Cardiac septum (tissue), 1 donor: ENCODE measurements at regions not wholly inside any gene's neighbourhood (a gene's known extent, or its start where the extent isn't known, plus 50 kb on each side); places are given as distances from the start of the nearest gene placed in this dataset.

ENCODE experiments used
- DNase-seq: peaks from one replicate; pipeline ENCODE4 v3.0.0-alpha.2; 2020; ENCODE audit warnings: low spot score
- intact Hi-C: fragments of 100-400 bp; cut with DNase I; formaldehyde crosslinking; loops from one replicate; pipeline ENCODE4 v1.14.0; 2022
- donor health status: DM: no; HTN: no; CAD: no.

DNA sequence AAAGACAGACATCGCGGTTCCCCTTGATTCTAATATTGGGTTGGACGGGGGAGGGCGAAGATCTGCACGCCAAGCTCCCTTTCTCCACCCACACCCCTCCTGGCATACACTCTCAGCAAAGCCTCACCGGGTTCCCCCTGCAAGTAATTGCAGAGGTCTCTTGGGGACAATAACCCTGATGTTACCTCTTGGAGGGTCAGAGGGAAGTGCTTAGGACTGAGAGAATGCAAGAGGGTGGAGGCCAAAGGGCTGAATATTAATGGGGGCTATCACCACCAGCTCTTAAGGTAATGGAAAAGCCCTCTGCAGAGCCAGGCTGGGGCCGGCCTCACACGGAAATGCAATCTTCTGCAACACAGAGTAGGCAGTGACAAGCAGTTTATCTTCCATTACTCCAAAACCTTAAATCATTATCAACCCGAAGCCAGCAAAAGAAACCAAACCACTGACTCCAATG, 344.1 kb upstream of the GATB start:
- DNase-seq: no peak
- intact Hi-C loops: loop anchor here (5.0 kb wide), 1 partner anchor 137 kb away; no protein-coding TSS in a partner anchor

DNA sequence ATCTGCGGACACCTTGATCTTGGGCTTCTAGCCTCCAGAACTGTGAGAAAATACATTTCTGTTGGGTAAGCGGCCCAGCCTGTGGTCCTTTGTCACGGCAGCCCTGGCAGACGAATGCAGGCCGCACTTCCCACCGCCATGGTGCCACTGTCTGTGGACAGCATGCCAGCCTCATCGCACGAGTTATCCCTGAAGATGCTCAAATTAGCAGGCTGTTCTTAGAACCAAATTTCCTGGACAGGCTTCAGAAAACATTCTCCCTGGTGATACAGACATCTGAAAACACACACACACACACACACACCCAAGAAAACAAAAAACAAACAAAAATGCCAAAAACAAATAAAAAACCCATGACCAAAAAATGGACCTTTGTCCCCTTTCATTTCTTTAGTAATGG, 343.5 kb upstream of the GATB start:
- intact Hi-C loops: no loop called here
- DNase-seq: no peak

GRCh38 chr4:152103181-152103901, 342.5 kb upstream of the GATB start:
- intact Hi-C loops: no loop called here
- no peak for DNase-seq

DNA sequence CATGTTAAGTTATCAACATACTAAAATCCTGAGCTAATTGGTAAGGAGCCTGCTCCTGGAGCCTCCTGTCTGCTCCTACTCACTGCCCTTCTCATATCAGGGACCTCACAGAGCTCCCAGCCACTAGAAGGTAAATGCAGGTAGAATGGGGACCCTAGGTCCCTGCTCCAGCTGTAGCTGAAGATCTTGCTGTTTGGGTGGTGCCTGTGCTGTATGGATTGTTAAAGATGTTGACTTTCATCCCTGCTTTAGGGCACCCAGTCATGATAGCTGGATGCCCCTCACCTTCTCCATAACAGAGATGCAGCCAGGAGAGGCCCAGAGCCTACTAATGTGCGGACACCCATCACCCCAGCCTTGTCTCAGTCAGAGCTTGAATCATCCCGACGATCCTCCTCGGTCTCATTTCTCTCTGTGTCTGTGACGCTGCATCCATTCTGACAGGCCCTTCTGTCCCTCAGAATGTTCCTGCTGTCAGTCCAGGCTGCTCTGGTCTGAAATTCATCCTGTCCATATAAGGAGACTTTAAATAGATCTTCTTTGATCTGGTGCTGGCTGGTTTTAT, 341.7 kb upstream of the GATB start:
- intact Hi-C loops: no loop called here
- DNase-seq: no peak

DNA sequence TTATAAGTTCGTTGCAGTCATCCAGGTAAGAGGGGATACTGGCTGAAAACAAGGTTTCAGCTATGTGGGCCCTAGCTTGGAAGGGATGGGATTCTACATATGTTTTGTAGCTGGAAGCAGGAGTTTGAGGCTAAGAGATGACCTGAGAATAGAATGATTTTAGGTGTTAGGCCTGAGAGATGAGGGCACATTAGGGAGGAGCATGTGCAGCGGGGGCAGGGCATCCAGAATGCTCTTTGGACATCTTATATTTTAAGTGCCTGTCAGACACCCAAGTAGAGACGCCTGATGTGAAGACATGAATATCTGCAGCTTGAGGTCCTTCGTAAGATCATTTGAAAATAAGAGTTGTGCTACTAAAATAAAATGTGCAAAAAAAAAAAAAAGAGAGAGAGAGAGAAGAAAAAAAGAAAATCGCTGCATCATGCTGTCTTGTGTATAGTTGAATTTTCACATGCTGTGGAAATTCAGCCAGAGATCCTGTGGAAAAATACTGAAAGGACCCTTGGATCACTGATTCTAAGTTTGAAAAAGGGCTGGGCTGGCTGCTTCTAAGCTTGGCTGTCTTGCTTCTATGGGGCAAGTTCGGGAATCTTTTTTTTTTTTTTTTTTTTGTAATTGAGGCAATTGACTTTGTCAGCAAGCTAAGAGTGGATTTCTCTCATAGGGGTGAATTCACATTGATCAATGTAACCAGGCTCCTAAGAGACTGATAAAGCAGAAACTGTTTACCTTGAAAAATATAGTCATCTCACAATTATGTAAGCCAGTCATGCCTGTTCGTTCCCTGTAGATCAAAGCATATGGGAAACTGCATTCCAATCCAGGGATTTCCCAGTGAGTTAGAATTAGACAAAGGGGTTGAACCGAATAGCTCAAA, 341.0 kb upstream of the GATB start:
- intact Hi-C loops: no loop called here

GRCh38 chr4:152100379-152101201, 339.8 kb upstream of the GATB start:
- intact Hi-C loops: no loop called here
- no peak for DNase-seq

More for the DNA sequence above, 341.0 kb upstream of the GATB start:
- DNase-seq: no peak

DNA sequence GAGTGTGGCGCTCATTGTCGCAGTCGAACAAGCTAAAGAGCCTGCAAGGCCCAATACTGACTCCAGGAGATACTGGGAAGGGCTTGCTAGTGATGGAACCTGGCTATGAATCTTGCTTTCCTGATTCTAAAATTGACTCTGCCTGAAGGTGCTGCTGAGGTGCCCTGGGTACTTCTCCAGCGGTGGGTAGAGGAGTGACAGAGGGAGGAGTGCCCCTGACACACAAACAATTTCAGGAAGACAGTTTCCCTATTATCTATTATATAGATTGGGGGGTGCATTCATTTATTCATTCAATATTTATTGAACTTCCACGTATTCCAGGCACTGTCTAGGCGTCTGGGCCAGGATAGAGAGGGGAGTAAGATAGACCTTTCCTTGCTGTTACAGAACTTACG, 339.2 kb upstream of the GATB start:
- intact Hi-C loops: no loop called here
- DNase-seq: no peak

DNA sequence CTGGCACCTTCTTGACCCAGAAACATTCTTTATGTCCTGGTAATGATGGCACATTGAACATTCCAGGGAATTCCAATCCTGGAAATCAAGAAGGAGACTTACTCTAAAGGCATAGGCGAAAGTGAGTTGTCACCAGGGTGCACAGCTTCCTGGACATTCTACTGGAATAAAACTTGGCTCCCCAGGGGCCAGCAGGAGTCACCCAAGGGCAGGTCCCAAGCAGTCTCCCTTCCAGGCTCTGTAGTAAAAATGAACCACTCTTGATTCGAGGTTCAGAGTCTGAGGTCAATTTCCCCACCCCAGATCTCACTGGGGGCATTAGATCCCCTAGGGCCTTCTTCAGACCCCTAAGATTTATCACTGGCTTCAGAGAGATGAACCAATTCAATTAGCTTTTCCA, 338.7 kb upstream of the GATB start:
- intact Hi-C loops: no loop called here
- no peak for DNase-seq

GRCh38 chr4:152099061-152099425, 338.2 kb upstream of the GATB start:
- no peak for DNase-seq
- intact Hi-C loops: no loop called here

DNA sequence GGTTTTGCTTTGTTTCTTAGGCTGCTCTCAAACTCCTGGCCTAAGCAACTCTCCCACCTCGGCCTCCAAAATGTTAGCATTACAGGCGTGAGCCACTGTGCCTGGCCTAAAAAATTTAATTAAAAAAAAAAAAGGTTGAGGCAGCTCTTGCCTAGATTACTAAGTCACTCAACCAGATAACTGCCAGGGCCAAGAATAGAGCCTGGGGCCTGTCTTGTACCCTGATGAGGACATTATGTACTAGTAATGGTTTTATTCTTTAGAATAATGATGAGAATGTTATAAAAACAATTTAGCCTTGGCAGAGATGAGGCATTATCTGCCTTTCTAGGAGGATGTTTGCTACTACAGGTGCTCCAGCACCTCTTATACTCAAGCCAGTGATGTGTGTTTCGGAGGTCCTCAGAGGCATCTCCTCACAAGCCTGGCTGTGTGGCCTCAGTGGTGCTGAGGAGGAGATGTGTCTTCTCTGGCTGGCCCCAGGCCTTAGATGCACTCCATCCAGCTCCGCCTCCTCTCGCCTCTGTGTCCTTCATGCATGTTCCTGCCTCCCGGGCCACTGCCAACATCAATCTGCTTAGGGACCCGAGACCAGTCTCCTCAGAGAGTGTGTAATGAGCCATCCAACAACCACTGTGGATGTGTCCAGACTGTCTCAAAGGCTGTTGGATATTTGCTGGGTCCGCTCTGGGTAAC, 337.7 kb upstream of the GATB start:
- no peak for DNase-seq
- intact Hi-C loops: no loop called here

DNA sequence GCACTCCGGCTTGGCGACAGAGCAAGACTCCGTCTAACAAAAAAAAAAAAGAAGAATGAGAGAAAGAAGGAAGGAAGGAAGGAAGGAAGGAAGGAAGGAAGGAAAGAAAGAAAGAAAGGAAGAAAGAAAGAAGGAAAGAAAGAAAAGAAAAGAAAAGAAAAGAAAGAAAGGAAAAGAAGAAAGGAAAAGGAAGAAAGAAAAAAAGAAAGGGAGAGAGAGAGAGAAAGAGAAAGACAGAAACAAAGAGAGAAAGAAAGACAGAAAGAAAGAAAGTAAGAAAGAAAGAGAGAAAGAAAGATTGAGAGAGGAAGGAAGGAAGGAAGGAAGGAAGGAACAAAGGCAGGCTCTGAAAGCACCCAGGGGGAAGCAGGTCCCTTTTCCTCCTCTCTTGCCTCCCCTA, 336.6 kb upstream of the GATB start:
- no peak for DNase-seq
- intact Hi-C loops: no loop called here

DNA sequence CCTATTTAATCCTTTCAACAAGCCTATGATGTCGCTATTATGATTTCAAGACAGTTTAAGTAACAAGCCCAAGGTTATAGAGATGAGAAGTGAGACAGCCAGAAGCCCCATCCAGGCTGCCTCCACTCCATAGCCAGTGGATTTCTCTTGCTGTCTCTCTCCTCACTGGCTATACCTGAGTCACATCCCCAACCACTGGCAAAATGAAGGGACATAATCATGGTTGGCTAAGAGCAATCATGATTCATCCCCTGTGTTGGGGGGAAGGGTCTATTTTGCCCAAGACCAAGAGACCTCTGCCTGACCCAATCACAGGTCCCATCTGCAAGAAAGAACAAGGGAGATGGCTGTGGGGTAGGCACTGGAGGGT, 334.9 kb upstream of the GATB start:
- intact Hi-C loops: no loop called here
- DNase-seq: no peak

- no peak for DNase-seq
- intact Hi-C loops: no loop called here
Measured at GRCh38 chr4:152094970-152095700, 334.3 kb upstream of the GATB start.

- intact Hi-C loops: no loop called here
Measured at GRCh38 chr4:152091405-152091804, 330.6 kb upstream of the GATB start.

GRCh38 chr4:152090543-152090942, 329.7 kb upstream of the GATB start:
- DNase-seq: no peak

More at GRCh38 chr4:152091405-152091804, 330.6 kb upstream of the GATB start:
- DNase-seq: no peak

DNA sequence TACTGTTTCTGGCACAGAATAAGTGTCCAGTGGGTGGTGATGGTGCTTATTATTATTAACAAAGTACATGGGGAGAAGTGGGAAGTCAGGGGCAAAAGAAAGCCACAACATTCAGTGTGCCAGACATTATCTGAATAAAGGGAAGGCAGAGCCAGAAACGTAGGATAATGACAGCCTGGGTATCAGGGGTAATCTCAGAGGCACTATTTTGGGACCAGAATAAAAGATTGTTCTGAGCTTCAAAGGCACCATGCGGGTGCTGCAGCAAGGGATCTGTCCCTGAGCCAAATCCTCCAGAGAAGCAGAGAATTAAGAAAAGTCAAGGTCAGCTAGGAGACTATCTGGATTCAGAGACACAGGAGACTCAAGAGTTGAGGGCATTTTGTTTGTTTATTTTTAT, 328.8 kb upstream of the GATB start:
- DNase-seq: no peak
- intact Hi-C loops: loop anchor here (5.0 to 10.0 kb wide), 2 partner anchors 137 to 285 kb away; no protein-coding TSS in a partner anchor

More at GRCh38 chr4:152090543-152090942, 329.7 kb upstream of the GATB start:
- intact Hi-C loops: no loop called here

DNA sequence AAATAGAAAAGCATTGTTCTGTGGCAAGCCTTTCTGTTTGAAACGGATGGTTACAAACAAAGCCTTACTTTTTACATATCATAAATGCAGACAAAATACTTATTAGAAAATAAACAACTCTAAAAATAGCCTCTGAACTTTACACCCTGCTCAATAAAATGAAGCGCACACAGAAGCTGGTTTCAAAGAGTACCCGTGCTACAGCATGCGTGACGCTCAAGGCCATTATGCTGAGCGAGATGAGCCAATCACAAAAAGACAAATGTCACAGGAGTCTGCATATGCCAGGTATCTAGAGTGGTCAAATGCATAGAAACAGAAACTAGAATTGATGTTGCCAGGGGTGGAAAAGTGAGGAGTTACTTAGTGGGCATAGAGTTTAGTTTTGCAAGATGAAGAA, 326.5 kb upstream of the GATB start:
- DNase-seq: no peak
- intact Hi-C loops: loop anchor here (5.0 to 10.0 kb wide), 2 partner anchors 135 to 283 kb away; no protein-coding TSS in a partner anchor

GRCh38 chr4:152085657-152086056, 324.9 kb upstream of the GATB start:
- DNase-seq: no peak
- intact Hi-C loops: loop anchor here (5.0 to 10.0 kb wide), 2 partner anchors 133 to 281 kb away; no protein-coding TSS in a partner anchor
